ENCODE measurements at regions not wholly inside any gene's neighbourhood (a gene's known extent, or its start where the extent isn't known, plus 50 kb on each side); places are given as distances from the start of the nearest gene placed in this dataset.

DNA sequence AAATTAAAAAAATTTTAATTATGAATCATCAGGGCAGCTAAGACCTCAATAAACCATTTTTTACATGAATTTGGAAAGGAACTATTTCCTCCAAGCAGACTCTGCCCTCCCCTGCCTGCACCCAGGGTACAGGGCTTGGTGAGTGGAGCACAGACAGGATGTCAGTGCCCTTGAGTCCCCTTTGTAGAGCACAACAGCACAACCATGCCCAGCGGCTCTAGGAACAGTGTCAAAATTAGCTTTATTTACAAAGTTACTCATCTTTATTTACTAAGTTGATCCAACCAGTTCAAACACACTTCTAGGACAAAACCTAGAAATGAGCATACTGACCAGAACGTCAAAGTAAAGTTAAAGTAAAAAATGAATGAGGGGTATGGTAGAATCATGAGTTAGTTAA, 90.6 kb upstream of the TSC22D2 start:
- H3K27ac Mint-ChIP-seq (ENCODE audit: unreplicated experiment), result no peak overlapping the region
- TF ChIP-seq, protein P1, sequence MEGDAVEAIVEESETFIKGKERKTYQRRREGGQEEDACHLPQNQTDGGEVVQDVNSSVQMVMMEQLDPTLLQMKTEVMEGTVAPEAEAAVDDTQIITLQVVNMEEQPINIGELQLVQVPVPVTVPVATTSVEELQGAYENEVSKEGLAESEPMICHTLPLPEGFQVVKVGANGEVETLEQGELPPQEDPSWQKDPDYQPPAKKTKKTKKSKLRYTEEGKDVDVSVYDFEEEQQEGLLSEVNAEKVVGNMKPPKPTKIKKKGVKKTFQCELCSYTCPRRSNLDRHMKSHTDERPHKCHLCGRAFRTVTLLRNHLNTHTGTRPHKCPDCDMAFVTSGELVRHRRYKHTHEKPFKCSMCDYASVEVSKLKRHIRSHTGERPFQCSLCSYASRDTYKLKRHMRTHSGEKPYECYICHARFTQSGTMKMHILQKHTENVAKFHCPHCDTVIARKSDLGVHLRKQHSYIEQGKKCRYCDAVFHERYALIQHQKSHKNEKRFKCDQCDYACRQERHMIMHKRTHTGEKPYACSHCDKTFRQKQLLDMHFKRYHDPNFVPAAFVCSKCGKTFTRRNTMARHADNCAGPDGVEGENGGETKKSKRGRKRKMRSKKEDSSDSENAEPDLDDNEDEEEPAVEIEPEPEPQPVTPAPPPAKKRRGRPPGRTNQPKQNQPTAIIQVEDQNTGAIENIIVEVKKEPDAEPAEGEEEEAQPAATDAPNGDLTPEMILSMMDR (IDR thresholded peaks at IDR 0.05; ENCODE audit: partially characterized antibody, unreplicated experiment), result no peak

DNA sequence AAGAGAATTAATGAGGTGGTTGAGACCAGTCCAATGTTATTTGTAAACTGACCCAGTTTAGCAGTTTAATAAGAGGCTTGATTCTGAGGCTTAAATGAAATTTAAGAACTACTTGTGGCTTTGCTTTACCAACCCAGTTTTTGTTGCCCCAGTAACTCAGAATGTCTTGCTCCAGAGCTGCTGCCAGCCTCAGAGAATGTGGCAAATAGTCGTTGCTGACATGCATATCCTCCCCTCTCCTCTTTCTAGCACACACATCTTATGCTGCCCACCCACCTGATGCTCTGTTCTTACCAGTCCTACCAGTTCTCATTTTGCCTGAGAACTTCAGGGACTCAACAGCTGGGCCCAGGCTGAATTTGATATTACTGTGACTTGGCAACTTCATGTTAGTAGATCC, 92.4 kb upstream of the TSC22D2 start:
- Mint-ChIP-seq H3K4me1 (ENCODE audit: low read depth, unreplicated experiment) (no peaks in the 10 kb centered on the region), H3K27me3 (ENCODE audit: unreplicated experiment) (no peaks in the 10 kb centered on the region)

More for the DNA sequence above, 90.6 kb upstream of the TSC22D2 start:
- Mint-ChIP-seq H3K4me3 (ENCODE audit: unreplicated experiment) (no peak overlapping the region), H3K36me3 (ENCODE audit: unreplicated experiment) (no peaks in the 10 kb centered on the region), H3K27me3 (ENCODE audit: unreplicated experiment) (no peaks in the 10 kb centered on the region), H3K4me1 (ENCODE audit: low read depth, unreplicated experiment) (no peaks in the 10 kb centered on the region), H3K9me3 (ENCODE audit: unreplicated experiment) (no peaks in the 10 kb centered on the region)
- no peak for DNase-seq

DNA sequence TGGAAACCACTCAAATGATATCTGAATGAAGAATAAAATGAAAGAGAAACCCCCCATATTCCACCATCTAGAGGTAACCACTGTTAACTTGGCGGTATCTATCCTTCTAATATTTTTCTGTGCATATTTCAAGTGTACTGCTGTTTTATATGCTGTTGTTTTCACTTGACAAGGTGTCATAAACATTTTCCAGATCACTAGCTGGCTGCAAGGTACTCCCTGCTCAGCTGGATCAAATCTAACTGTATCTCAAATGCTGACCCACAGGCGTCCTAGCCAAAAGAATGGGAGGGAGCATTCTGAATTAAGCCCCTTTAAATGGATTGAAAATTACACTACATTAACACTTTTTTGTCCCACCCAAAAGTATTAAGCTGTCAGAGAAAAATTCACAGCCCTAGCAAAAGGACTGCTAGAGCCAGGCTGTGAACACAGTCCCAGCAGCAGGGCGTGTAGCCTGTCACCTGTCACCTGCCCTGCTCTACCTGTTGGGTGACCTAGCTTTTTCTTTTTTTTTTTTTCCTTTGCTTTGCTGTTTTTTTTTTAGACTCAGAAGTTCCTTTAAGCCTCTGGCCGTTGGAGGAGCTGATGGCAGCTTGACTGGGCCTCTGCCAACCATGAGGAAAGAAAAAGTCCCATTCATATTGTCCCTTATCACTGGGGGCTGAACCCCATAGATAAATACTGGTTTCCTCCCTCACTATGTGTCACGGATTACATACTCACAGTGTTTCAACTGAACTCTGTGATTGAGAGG, 93.7 kb upstream of the TSC22D2 start:
- Mint-ChIP-seq H3K9me3 (ENCODE audit: unreplicated experiment) (no peaks in the 10 kb centered on the region), H3K36me3 (ENCODE audit: unreplicated experiment) (no peaks in the 10 kb centered on the region), H3K27ac (ENCODE audit: unreplicated experiment) (no peak overlapping the region), H3K4me3 (ENCODE audit: unreplicated experiment) (no peak overlapping the region), H3K4me1 (ENCODE audit: low read depth, unreplicated experiment) (no peaks in the 10 kb centered on the region), H3K27me3 (ENCODE audit: unreplicated experiment) (no peaks in the 10 kb centered on the region)
- no peak for DNase-seq
- TF ChIP-seq, protein P1 (IDR thresholded peaks at IDR 0.05; ENCODE audit: partially characterized antibody, unreplicated experiment), result no peak

More for the DNA sequence above, 92.4 kb upstream of the TSC22D2 start:
- DNase-seq, result no peak
- TF ChIP-seq, protein P1 (IDR thresholded peaks at IDR 0.05; ENCODE audit: partially characterized antibody, unreplicated experiment), result no peak
- H3K4me3 Mint-ChIP-seq (ENCODE audit: unreplicated experiment), result no peak overlapping the region
- no peaks in the 10 kb centered on the region for H3K36me3 Mint-ChIP-seq (ENCODE audit: unreplicated experiment)
- H3K27ac Mint-ChIP-seq (ENCODE audit: unreplicated experiment), result no peak overlapping the region
- H3K9me3 Mint-ChIP-seq (ENCODE audit: unreplicated experiment), result no peaks in the 10 kb centered on the region

DNA sequence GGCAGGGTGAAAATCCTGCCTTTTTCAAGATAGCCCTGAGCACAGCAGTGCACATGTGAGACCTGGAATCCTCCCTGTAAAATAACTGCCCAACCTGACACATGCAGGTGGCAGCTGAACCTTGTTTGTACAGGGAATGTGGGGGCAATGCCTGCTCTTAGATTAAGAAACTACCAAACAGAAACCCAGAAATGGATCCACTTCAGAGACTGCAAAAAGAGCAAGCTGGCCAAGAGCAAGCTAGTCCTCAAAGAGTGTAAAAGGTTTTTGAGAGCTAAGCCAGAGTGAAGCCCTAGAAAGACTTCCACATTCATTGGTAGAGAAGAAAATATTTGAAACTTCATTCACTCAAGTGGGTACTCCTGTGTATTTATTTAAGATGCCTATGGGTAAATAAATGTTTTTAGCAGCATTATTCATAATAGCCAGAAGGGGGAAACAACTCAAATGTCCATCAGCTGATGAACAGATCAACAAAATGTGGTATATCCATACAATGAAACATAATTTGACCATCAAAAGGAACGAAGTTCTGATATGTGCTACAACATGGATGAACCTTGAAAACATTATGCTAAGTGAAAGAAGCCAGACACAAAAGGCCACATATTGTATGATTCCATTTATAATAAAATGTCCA, 96.0 kb upstream of the TSC22D2 start:
- no peak for DNase-seq
- Mint-ChIP-seq H3K27ac (ENCODE audit: unreplicated experiment) (no peak overlapping the region), H3K4me1 (ENCODE audit: low read depth, unreplicated experiment) (no peaks in the 10 kb centered on the region), H3K4me3 (ENCODE audit: unreplicated experiment) (no peak overlapping the region), H3K36me3 (ENCODE audit: unreplicated experiment) (no peaks in the 10 kb centered on the region), H3K27me3 (ENCODE audit: unreplicated experiment) (no peaks in the 10 kb centered on the region), H3K9me3 (ENCODE audit: unreplicated experiment) (peaks cover 1% of the 10 kb centered on the region)
- TF ChIP-seq, protein P1 (IDR thresholded peaks at IDR 0.05; ENCODE audit: partially characterized antibody, unreplicated experiment), result no peak

DNA sequence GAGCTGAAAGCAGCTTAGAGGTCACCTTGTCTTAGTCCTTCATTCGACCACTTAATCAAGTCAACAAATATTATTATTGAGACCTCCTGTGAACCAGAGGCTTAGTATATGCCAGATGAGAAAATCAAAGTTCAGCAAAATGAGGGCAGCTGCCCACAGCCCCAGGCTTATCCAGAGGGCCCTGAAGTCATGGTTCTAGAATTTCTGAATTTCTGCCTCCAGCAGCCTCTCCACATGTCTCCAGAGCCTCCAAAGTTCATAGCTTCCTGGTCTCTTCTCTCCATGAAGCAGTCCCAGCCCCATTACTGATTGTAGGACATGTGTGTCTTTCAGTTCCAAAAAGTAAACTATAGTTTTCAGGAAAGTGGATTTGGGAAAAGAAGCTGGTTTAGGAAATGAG, 96.9 kb upstream of the TSC22D2 start:
- H3K4me3 Mint-ChIP-seq (ENCODE audit: unreplicated experiment), result no peak overlapping the region
- peaks cover 1% of the 10 kb centered on the region for H3K9me3 Mint-ChIP-seq (ENCODE audit: unreplicated experiment)
- no peaks in the 10 kb centered on the region for H3K4me1 Mint-ChIP-seq (ENCODE audit: low read depth, unreplicated experiment)
- H3K36me3 Mint-ChIP-seq (ENCODE audit: unreplicated experiment), result no peaks in the 10 kb centered on the region
- H3K27me3 Mint-ChIP-seq (ENCODE audit: unreplicated experiment), result no peaks in the 10 kb centered on the region
- no peak for DNase-seq
- TF ChIP-seq, protein P1 (IDR thresholded peaks at IDR 0.05; ENCODE audit: partially characterized antibody, unreplicated experiment), result no peak
- no peak overlapping the region for H3K27ac Mint-ChIP-seq (ENCODE audit: unreplicated experiment)
